BLaER1 (cell line): ENCODE measurements at regions not wholly inside any gene's neighbourhood (a gene's known extent, or its start where the extent isn't known, plus 50 kb on each side); places are given as distances from the start of the nearest gene placed in this dataset.
"Not testable (repeated sequence)": the region's sequence is repeated elsewhere in the genome, so short reads cannot be mapped to it uniquely, and the experiment has no call there.

Experiments used
- H3K27ac ChIP-seq: shearing (Covaris generic); formaldehyde crosslinking; 2 replicates; pipeline ENCODE4 v1.8.1; 2022
- H3K27me3 ChIP-seq: shearing (Covaris generic); formaldehyde crosslinking; 2 replicates; pipeline ENCODE4 v1.8.1; 2022
- H3K36me3 ChIP-seq: shearing (Covaris generic); formaldehyde crosslinking; 2 replicates; pipeline ENCODE4 v1.8.1; 2022
- H3K4me1 ChIP-seq: shearing (Covaris generic); formaldehyde crosslinking; 2 replicates; pipeline ENCODE4 v1.8.1; 2022
- H3K4me2 ChIP-seq: shearing (Covaris generic); formaldehyde crosslinking; 2 replicates; pipeline ENCODE4 v1.8.1; 2022
- H3K4me3 ChIP-seq: shearing (Covaris generic); formaldehyde crosslinking; 2 replicates; pipeline ENCODE4 v1.8.1; 2022
- H3K9ac ChIP-seq: shearing (Covaris generic); formaldehyde crosslinking; 2 replicates; pipeline ENCODE4 v1.8.1; 2022
- H3K9me3 ChIP-seq: shearing (Covaris generic); formaldehyde crosslinking; 2 replicates; pipeline ENCODE4 v1.8.1; 2022
- H4K20me1 ChIP-seq: shearing (Covaris generic); formaldehyde crosslinking; 2 replicates; pipeline ENCODE4 v1.8.1; 2022
- Cebpa-rat ChIP-seq: shearing (Covaris generic); IDR thresholded peaks from 2 replicates; pipeline ENCODE4 v1.8.1; 2022

- Histone ChIP-seq H3K27me3 (no peaks in the 10 kb centered on the region), H3K36me3 (no peaks in the 10 kb centered on the region), H3K9ac (no peak overlapping the region), H4K20me1 (no peaks in the 10 kb centered on the region), H3K4me1 (no peaks in the 10 kb centered on the region), H3K27ac (no peak overlapping the region), H3K4me2 (no peak overlapping the region), H3K9me3 (peaks cover 29% of the 10 kb centered on the region), H3K4me3 (no peak overlapping the region)
- no peak for TF ChIP-seq Cebpa-rat
Observed at GRCh38 chr11:10955616-10956015, 97.8 kb upstream of the ZBED5 start.

- Histone ChIP-seq H3K27me3 (no peaks in the 10 kb centered on the region), H4K20me1 (no peaks in the 10 kb centered on the region), H3K9ac (no peak overlapping the region), H3K27ac (no peak overlapping the region), H3K36me3 (no peaks in the 10 kb centered on the region), H3K4me3 (no peak overlapping the region), H3K4me2 (no peak overlapping the region), H3K4me1 (no peaks in the 10 kb centered on the region), H3K9me3 (peaks cover 24% of the 10 kb centered on the region)
- TF ChIP-seq Cebpa-rat, result no peak
Observed at GRCh38 chr11:10954184-10954583, 96.3 kb upstream of the ZBED5 start.

GRCh38 chr11:10952872-10953271, 95.0 kb upstream of the ZBED5 start:
- no peaks in the 10 kb centered on the region for H3K4me1 ChIP-seq
- H4K20me1 ChIP-seq, result no peaks in the 10 kb centered on the region
- H3K27ac ChIP-seq, result no peak overlapping the region
- H3K27me3 ChIP-seq, result no peaks in the 10 kb centered on the region
- H3K4me2 ChIP-seq, result no peak overlapping the region
- H3K36me3 ChIP-seq, result no peaks in the 10 kb centered on the region
- peaks cover 12% of the 10 kb centered on the region for H3K9me3 ChIP-seq
- H3K9ac ChIP-seq, result no peak overlapping the region
- no peak overlapping the region for H3K4me3 ChIP-seq
- TF ChIP-seq Cebpa-rat, result no peak

GRCh38 chr11:10947935-10948334, 90.1 kb upstream of the ZBED5 start:
- not testable (repeated sequence) for H3K36me3 ChIP-seq, H3K27me3 ChIP-seq, H3K4me2 ChIP-seq, H3K4me3 ChIP-seq, H4K20me1 ChIP-seq, H3K4me1 ChIP-seq, H3K9me3 ChIP-seq, H3K27ac ChIP-seq, H3K9ac ChIP-seq

- no peaks in the 10 kb centered on the region for H4K20me1 ChIP-seq
- H3K9me3 ChIP-seq, result no peaks in the 10 kb centered on the region
- no peak for TF ChIP-seq Cebpa-rat
- no peak overlapping the region for H3K9ac ChIP-seq
- no peaks in the 10 kb centered on the region for H3K4me1 ChIP-seq
- no peak overlapping the region for H3K4me2 ChIP-seq
- H3K4me3 ChIP-seq, result no peak overlapping the region
- no peaks in the 10 kb centered on the region for H3K27me3 ChIP-seq
- H3K27ac ChIP-seq, result no peak overlapping the region
- no peaks in the 10 kb centered on the region for H3K36me3 ChIP-seq
Observed at GRCh38 chr11:10946072-10946471, 88.2 kb upstream of the ZBED5 start.

- Histone ChIP-seq H3K4me1 (no peaks in the 10 kb centered on the region), H3K4me2 (no peak overlapping the region), H3K36me3 (no peaks in the 10 kb centered on the region), H3K27ac (no peak overlapping the region), H3K9ac (no peak overlapping the region), H3K27me3 (no peaks in the 10 kb centered on the region), H3K9me3 (no peaks in the 10 kb centered on the region), H3K4me3 (no peak overlapping the region), H4K20me1 (no peaks in the 10 kb centered on the region)
- no peak for TF ChIP-seq Cebpa-rat
Observed at GRCh38 chr11:10945196-10945595, 87.3 kb upstream of the ZBED5 start.

- no peaks in the 10 kb centered on the region for H3K4me1 ChIP-seq
- H3K27ac ChIP-seq, result no peak overlapping the region
- no peaks in the 10 kb centered on the region for H3K36me3 ChIP-seq
- no peak overlapping the region for H3K9ac ChIP-seq
- TF ChIP-seq Cebpa-rat, result no peak
- H3K4me2 ChIP-seq, result no peak overlapping the region
- H3K4me3 ChIP-seq, result no peak overlapping the region
- H3K27me3 ChIP-seq, result no peaks in the 10 kb centered on the region
- no peaks in the 10 kb centered on the region for H3K9me3 ChIP-seq
- H4K20me1 ChIP-seq, result no peaks in the 10 kb centered on the region
Observed at GRCh38 chr11:10943968-10944367, 86.1 kb upstream of the ZBED5 start.

GRCh38 chr11:10942620-10943019, 84.8 kb upstream of the ZBED5 start:
- Histone ChIP-seq H3K4me3 (no peak overlapping the region), H3K9ac (no peak overlapping the region), H3K27ac (no peak overlapping the region), H3K4me1 (no peaks in the 10 kb centered on the region), H3K4me2 (no peak overlapping the region), H4K20me1 (no peaks in the 10 kb centered on the region), H3K27me3 (no peaks in the 10 kb centered on the region), H3K9me3 (no peaks in the 10 kb centered on the region), H3K36me3 (no peaks in the 10 kb centered on the region)
- no peak for TF ChIP-seq Cebpa-rat

- Histone ChIP-seq H3K9me3 (no peaks in the 10 kb centered on the region), H3K36me3 (no peaks in the 10 kb centered on the region), H4K20me1 (no peaks in the 10 kb centered on the region), H3K9ac (no peak overlapping the region), H3K4me3 (no peak overlapping the region), H3K4me2 (no peak overlapping the region), H3K27me3 (no peaks in the 10 kb centered on the region), H3K4me1 (no peaks in the 10 kb centered on the region), H3K27ac (no peak overlapping the region)
- TF ChIP-seq Cebpa-rat, result no peak
Observed at GRCh38 chr11:10941871-10942270, 84.0 kb upstream of the ZBED5 start.

- H3K36me3 ChIP-seq, result no peaks in the 10 kb centered on the region
- H3K4me2 ChIP-seq, result no peak overlapping the region
- no peaks in the 10 kb centered on the region for H3K9me3 ChIP-seq
- H3K27ac ChIP-seq, result no peak overlapping the region
- H3K4me1 ChIP-seq, result no peaks in the 10 kb centered on the region
- no peak overlapping the region for H3K9ac ChIP-seq
- H4K20me1 ChIP-seq, result no peaks in the 10 kb centered on the region
- H3K27me3 ChIP-seq, result no peaks in the 10 kb centered on the region
- no peak for TF ChIP-seq Cebpa-rat
- no peak overlapping the region for H3K4me3 ChIP-seq
Observed at GRCh38 chr11:10941414-10941813, 83.6 kb upstream of the ZBED5 start.

GRCh38 chr11:10938650-10939387, 81.0 kb upstream of the ZBED5 start:
- Histone ChIP-seq H3K9ac (no peak overlapping the region), H3K36me3 (no peaks in the 10 kb centered on the region), H3K4me1 (peaks cover 8% of the 10 kb centered on the region), H3K9me3 (no peaks in the 10 kb centered on the region), H3K4me2 (no peak overlapping the region), H3K27me3 (no peaks in the 10 kb centered on the region), H3K4me3 (no peak overlapping the region), H4K20me1 (no peaks in the 10 kb centered on the region), H3K27ac (no peak overlapping the region)
- TF ChIP-seq Cebpa-rat, result no peak
